GM18907 (cell line): ENCODE measurements at regions not wholly inside any gene's neighbourhood (a gene's known extent, or its start where the extent isn't known, plus 50 kb on each side); places are given as distances from the start of the nearest gene placed in this dataset.

ENCODE experiments used
- ATAC-seq: cut with Tn5 transposase; IDR thresholded peaks from one replicate; pipeline ENCODE4 v1.9.1; 2021; ENCODE audit warnings: mild to moderate bottlenecking, moderate library complexity; ENCODE audit not compliant: unreplicated experiment

DNA sequence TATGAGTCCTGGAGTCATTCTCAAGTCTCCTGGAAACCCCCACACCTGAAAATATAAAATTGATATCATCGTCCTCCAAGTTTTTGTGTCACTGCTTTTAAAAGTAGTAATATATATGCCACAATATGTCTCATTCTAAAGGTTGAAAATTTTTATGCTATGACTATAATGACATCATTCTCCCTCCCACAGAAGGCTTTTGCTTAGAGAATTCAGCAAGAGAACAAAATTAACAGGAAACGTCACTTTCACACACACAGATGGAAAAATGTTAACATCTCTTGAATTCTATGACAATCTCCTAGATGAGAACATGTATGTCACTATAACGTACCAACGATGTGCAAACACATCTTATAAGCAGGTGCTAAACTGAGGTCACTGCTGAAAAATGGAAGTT is 498.3 kb downstream of the FOXG1 start:
- ATAC-seq = no peak

GRCh38 chr14:29265852-29266251 is 499.3 kb downstream of the FOXG1 start:
- no peak for ATAC-seq

DNA sequence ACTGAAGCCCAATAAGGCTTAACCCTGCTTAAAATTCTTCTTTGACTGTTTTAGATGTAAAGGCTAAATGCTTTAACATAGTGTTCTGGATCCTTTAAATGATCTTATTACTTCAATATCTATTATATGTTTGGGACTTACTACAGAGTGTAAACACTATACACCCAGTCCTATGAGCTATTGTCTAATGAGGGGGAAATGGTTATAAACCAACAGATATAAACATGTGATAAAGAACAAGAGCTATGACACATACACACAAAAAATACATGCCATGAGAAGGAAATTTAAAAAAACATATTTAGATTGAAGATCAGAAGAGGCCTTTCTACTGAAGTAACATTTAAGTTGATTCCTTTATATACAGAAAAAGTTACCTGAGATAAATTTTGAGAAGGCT is 505.1 kb downstream of the FOXG1 start:
- no peak for ATAC-seq

- ATAC-seq = no peak
Observed at GRCh38 chr14:29273513-29273912, 506.9 kb downstream of the FOXG1 start.

DNA sequence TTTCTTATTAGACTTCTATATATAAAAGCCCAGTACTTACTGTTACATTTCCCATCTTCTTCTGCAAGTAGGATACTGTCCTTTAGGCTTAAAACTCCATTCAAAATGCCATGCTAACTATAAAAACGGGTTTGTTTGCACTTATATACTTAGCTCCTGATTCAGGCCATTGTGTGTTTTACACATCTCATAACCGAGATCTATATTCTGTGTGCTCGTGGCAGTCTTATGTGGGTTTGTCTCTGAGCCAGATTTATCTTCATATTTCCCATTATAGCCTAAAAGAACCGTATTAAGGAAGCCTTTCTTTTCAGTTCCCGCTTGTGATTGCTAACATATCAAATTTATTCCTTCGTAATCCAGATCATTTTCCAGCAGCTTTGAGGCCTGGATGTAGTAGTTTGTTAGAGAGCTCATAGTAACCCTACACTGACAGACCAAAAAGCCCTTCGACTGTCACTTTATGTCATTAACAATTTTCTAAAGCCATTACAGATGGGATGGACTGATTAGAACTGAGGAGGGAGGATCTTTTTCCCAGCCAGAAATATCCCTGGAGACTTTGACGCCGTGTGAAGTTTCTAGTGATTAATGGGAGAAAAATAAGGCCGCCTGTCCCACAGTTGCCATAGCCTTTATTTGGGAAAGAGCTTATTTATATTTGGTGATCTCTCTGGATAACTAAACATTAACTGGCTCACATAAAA is 508.5 kb downstream of the FOXG1 start:
- no peak for ATAC-seq

- no peak for ATAC-seq
Observed at GRCh38 chr14:29278301-29279263, 512.0 kb downstream of the FOXG1 start.

DNA sequence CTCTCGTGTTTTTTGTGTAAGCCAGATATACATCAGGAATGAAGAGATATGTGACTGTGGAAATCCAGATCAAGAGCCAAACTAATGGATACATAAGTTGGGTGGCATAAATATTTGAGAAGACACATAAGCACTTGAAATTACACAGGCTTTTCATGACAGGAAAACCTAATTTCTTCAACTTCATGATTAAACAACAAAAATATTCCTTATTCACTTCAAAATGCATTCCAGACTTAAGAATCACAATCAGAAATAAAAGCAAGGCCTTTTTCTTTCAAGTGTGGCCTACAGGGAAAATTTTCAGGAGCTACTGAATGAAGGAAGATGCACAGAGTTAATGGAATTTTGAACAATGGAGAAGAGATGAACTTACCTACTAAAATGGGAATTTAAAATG is 515.6 kb downstream of the FOXG1 start:
- no peak for ATAC-seq

GRCh38 chr14:29290441-29290840 is 523.9 kb downstream of the FOXG1 start:
- no peak for ATAC-seq

GRCh38 chr14:29299372-29299771 is 532.8 kb downstream of the FOXG1 start:
- no peak for ATAC-seq

DNA sequence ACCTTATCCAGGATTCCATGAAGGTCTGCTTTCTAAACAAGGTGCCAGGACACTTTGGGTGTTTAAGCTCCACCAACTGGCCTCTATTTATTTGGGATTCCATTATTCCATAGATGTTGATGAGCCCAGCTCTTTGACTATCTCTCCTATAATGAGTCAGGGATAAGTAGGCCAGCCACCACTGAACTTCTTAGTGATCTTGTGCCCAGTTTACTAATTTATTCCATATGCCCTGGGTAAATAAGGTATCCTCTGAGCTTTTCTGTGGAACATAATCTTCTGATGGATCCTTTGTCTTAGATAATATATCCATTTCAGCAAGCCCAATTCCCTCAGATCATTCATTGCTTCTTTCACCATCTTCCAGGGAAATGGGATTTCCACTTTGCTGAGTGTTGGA is 535.0 kb downstream of the FOXG1 start:
- no peak for ATAC-seq

GRCh38 chr14:29310210-29310609 is 543.6 kb downstream of the FOXG1 start:
- ATAC-seq = no peak

- ATAC-seq = no peak
Observed at GRCh38 chr14:29310757-29311156, 544.2 kb downstream of the FOXG1 start.

- ATAC-seq = no peak
Observed at GRCh38 chr14:29311983-29312382, 545.4 kb downstream of the FOXG1 start.

DNA sequence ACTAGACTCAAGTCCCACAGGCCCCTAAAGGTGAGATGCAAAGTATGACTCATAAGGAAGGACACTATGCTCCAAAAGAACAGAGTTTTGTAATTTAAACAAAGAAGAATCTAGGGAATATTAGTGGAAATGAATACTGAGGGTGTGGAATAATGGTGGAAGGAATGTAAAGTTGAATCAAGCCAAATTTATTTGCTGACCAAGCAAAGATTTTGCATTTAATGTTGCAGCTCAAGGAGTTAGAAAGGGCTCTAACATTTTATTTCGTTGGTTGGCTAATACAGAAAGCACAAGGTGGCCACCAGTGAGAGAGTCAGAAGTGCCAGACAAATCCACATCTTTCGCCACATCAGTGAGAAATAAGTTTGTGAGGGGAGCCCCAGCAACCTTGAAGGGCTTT is 550.3 kb downstream of the FOXG1 start:
- no peak for ATAC-seq

DNA sequence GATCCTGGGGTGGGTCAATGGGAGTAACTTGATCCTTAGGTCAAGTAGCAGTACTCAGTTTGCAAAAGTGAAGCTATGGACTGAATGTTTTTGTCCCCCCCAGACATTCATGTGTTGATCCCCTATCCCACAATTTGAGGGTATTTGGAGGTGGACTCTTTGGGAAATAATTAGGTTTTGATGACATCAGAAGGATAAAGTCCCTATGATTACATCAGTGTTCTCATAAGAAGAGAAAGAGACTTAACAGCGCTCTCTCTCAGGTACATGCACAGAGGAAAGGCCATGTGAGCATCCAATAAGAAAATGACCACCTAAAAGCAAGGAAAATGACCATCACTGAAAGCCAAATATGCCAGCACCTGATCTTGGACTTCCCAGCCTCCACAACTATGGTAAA is 550.8 kb downstream of the FOXG1 start:
- ATAC-seq = no peak

GRCh38 chr14:29320286-29320685 is 553.7 kb downstream of the FOXG1 start:
- no peak for ATAC-seq

GRCh38 chr14:29321646-29322045 is 555.1 kb downstream of the FOXG1 start:
- ATAC-seq = no peak

DNA sequence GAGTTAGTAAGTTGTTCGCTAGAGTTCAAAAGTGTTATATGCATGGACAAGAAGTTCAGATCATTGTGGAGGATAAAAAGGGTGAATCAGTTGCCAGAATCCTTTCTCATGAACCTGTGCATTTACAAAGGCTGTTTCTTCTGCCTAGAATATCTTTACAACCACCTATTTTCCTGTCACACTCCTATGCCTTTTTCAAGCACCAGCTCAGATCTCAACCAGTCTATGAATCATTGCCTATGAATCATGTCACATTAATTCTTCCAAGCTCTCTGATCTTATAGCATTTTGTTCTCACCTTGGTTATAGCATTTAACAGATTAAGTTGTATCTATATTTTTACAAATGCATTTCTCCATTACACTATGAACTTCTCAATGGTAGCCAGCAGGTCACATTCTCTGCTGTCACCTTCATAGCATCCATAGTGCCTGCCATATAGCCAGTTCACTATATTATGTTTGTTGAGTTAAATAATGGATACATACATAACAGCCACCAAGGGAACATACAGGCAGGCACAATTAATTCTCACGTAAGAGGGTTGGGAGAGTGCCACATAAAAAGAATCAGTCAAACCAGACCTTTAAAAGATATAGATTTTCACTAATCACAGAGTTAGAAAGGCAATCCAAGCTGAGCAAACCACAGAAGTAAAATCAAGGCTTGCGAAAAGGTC is 573.0 kb downstream of the FOXG1 start:
- no peak for ATAC-seq

DNA sequence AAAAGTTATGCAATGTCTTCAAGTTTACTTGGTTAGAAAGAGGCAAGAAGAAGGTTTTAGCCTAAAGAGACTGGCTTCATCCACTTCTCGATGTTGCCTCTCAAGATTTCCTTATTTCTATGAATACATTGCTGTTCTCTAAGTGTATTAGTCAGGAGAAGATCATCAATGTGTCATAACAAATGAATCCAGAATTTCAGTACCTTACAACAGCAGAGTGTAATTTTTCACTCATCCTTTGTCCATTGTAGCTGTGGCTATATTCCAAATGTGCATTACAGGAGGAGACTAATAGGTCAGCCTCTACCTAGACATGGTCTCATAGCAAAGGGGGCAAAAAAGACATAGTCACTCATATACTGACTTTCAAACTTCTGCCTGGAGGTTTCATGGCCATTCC is 579.1 kb downstream of the PRKD1 start:
- ATAC-seq = no peak

GRCh38 chr14:29350496-29350895 is 577.2 kb downstream of the PRKD1 start:
- ATAC-seq = no peak

DNA sequence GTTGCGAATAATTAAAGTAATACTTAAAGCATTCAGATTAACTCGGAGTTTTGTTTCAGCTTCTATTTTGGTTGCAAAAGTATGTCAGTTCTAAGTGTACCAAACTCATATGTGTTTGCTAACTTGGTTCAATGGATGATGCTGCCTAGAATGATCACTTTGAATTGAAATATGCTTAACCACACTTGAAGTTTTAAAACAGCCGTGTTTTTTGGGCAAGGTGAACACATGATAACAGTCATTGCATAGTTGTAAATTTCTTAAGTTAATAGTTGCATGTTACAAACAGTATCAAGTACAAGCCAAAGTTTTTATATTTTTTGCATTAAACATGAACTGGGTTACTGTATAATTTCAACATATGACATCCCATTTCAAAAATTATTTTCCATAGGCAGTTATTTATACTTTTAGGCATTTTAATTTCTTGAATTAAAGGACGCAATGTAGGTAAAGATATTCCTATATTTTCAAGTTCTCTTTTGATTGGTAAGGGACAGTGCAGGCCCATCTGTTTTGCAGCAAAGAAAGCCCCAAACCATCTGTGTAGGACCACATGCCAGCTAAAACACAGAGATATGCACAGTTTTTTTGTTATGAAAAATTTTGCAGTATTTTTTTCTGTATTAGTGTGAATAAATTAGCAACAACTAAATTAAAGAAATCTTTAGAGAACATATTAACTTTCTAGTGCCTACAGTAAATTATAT is 575.5 kb downstream of the PRKD1 start:
- no peak for ATAC-seq
